ENCODE measurements at regions not wholly inside any gene's neighbourhood (a gene's known extent, or its start where the extent isn't known, plus 50 kb on each side); places are given as distances from the start of the nearest gene placed in this dataset.

DNA sequence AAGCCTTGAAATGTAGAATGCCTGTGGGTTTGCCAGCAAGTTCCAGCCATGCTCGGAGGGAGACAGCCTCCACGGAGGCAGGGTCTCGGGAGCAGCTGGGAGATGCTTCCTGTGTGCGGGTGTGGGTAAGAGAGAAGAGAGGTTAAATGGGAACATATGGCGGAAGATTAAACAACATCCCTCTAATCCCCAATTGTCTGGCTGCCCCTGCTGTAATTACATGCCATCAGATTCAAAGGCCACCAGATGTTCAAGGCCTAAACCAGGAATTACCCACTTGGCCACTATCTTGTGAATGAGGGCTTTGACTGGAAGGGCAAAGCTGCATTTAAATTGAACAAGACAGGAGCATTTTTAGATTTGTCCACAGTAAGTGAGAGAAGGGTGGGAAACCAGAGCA lies 81.4 kb upstream of the BACE2 start:
- DNase-seq, result no peak

GRCh38 chr21:41090981-41091380 lies 77.0 kb upstream of the BACE2 start:
- DNase-seq, result no peak

DNA sequence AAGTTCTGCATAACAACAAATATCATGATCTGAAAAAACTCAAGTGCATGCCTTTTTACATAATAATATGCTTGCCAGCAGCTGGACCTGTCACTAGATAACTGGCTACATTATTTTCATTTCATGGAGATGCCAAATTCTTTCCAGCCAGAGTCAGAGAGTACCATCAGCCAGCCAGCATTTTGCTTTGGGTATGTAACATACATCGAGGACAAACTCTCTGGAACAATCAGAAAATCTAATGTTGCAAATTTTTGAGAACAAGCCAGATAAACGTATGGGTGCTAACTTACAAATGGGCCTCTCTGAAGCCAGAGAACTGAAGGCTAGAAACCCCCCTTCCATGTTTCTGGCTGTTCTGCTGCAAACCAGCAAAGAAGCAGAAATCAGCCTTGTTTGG lies 76.3 kb upstream of the BACE2 start:
- DNase-seq, result no peak

DNA sequence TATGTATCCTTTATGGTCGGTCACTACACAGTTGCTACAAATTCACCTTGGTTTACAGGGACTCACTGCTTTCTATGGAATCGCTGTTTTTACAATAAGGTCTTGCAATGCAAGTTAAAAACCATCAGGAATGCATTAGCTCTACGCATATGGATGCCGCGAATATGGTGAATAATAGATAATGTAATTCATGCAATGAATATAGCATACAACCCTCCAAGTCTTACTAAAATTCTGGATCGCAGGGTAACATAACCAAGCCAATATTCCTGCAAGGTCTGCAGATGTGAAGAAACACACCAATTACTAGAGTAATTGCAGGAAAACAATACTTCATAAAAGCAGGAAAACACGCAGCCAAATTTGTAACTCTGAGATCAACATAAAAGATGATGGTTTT lies 75.6 kb upstream of the BACE2 start:
- no peak for DNase-seq

DNA sequence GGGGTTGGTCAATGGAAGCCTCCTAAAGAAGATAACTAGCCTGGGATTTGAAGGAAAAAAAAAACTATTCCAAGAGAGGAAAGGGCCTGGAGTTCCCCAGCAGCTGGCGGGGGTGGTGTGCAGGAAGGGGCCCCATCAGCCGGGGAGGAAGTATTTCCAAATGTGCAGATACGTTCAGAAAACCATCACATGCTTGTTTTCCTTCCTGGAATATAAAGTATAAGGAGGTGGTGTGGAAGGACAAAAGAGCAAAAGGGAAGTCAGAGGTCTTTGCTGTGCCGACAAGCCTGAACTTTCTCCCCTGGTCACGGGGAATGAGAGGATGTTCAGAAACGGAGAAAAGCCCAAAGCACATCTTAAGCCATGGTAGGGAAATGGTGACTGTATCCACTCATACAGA lies 72.0 kb upstream of the BACE2 start:
- DNase-seq, result no peak

- no peak for DNase-seq
These were observed 69.9 kb upstream of the BACE2 start for GRCh38 chr21:41098076-41098475.

DNA sequence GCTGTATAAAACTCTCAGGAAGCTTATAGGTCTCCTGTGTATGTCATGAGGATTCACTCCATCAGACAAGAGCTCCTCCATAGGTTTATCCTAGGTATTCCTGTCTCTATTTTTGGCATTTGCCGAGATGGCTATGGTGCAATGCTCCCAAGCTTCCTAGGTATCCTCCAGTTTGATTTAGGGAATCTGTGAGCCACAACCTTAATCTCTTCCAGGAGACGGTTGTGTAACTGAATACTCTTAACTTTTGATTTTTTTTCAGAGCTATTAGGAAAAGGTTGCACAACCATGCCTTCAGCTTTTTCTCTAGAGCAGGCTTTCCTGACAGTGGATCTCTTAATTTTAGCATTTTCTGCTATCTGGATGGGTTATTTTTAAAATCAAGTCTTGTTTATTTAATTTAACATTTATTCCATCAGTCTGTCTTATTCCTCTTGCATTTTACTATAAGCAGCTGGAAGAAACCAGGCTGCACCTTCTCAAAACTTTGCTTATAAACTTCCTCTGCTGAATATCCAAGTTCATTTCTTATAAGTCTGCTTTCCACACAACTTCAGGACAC lies 69.4 kb upstream of the BACE2 start:
- no peak for DNase-seq

GRCh38 chr21:41100826-41101550 lies 67.0 kb upstream of the BACE2 start:
- no peak for DNase-seq

- DNase-seq, result no peak
These were observed 65.7 kb upstream of the BACE2 start for GRCh38 chr21:41102281-41102680.

- no peak for DNase-seq
These were observed 60.4 kb upstream of the BACE2 start for GRCh38 chr21:41107602-41108001.

DNA sequence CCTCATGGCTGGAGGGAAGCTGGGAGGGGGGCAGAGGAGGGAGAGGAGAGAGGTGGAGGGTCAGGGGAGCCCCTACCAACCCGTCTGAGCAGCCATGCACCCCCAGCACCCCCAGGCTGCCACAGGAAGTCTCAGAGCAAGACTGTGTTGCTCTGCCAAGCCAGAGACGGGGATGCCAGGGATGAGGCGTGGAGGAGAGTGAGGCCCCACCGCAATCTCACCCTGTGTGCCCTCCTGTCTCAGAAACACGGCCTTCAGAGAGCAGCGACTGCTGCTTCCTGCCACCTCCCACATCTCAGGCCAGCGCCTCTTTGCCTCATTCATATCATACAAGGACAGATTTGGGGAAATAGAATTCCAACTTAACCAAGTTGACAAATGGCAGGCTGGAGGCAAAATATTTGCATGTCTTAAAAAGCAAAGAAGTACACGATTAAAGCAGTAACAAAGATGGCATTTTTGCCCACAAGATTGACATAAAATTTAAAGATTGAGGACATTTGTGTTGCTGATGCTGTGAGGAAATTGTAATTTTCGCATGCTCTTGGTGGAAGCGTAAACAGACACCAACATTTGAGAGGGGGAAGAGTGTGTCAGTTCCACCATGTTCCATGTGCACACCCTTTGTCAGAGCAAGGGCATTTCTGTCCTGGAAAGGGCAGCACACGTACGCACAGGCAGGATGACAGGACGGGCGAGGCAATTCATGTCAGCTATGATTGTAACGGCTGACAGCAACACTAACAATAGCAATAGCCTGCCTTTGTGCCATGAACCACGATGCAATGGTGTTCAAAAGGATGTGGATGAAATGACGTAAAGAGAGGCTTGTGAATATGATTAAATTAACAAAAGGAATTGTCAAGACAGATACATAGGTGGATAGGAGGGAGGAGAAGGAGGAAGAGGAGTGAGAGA lies 59.0 kb upstream of the BACE2 start:
- no peak for DNase-seq

GRCh38 chr21:41110161-41110560 lies 57.8 kb upstream of the BACE2 start:
- no peak for DNase-seq

GRCh38 chr21:41110664-41111063 lies 57.3 kb upstream of the BACE2 start:
- no peak for DNase-seq

DNA sequence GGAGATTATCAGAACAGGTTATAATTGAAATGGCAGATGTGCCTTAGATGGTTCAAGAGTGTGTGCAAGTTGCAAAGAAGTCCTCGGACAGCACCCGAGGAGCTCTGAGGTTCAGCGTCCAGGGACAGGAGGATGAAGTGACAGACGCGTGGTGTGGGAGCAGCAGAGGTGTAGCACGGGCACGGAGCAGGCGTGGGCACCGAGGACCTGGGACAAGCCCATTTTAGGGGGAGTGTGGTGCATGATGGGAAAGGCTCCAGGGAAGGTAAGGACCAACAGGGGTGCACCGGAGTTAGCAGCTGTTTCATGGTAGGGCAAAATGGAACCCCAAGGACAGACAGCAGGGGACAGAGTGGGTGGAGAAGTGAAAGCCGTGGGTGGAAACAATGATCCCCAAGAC lies 56.3 kb upstream of the BACE2 start:
- no peak for DNase-seq

GRCh38 chr21:41112740-41113692 lies 54.9 kb upstream of the BACE2 start:
- DNase-seq, result peak; percentile 4

DNA sequence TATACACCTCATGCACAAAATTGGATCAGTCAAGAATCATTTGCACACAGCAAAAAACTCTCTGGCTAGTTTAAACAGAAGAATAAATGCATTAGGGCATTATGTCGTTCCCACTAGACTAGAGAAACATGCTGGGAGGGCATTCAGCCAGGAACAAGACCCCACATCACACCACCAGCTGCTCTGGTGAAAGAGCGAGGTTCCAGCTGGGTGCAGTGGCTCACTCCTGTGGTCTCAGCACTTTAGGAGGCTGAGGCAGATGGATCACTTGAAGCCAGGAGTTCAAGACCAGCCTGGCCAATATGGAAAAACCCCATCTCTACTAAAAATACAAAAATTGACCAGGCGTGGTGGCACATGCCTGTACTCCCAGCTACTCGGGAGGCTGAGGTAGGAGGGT lies 52.1 kb upstream of the BACE2 start:
- DNase-seq, result no peak

Measured in CD4-positive, alpha-beta T cell treated with Interleukin-6 for 4 hours (primary cell).